HG02623 (cell line): ENCODE measurements at regions not wholly inside any gene's neighbourhood (a gene's known extent, or its start where the extent isn't known, plus 50 kb on each side); places are given as distances from the start of the nearest gene placed in this dataset.

Experiments
- ATAC-seq: cut with Tn5 transposase; IDR thresholded peaks from one replicate; pipeline ENCODE4 v1.9.1; 2021; ENCODE audit warnings: moderate library complexity; ENCODE audit not compliant: unreplicated experiment

- ATAC-seq, result no peak
These were observed 818.8 kb upstream of the GYPC start for GRCh38 chr2:125837128-125837527.

GRCh38 chr2:125837611-125838010 lies 818.3 kb upstream of the GYPC start:
- ATAC-seq, result no peak

- no peak for ATAC-seq
These were observed 816.0 kb upstream of the GYPC start for GRCh38 chr2:125839945-125840344.

- no peak for ATAC-seq
These were observed 813.9 kb upstream of the GYPC start for GRCh38 chr2:125842041-125842440.

- ATAC-seq, result no peak
These were observed 805.4 kb upstream of the GYPC start for GRCh38 chr2:125850541-125850940.

- ATAC-seq, result no peak
These were observed 803.6 kb upstream of the GYPC start for GRCh38 chr2:125852364-125852763.

GRCh38 chr2:125853626-125854025 lies 802.3 kb upstream of the GYPC start:
- no peak for ATAC-seq

- no peak for ATAC-seq
These were observed 800.8 kb upstream of the GYPC start for GRCh38 chr2:125855204-125855603.

GRCh38 chr2:125857971-125858794 lies 797.8 kb upstream of the GYPC start:
- ATAC-seq, result no peak

- no peak for ATAC-seq
These were observed 794.5 kb upstream of the GYPC start for GRCh38 chr2:125861461-125861860.

GRCh38 chr2:125867908-125868307 lies 788.0 kb upstream of the GYPC start:
- no peak for ATAC-seq

- ATAC-seq, result no peak
These were observed 785.7 kb upstream of the GYPC start for GRCh38 chr2:125870264-125870663.

- no peak for ATAC-seq
These were observed 785.2 kb upstream of the GYPC start for GRCh38 chr2:125870746-125871145.

- ATAC-seq, result no peak
These were observed 781.4 kb upstream of the GYPC start for GRCh38 chr2:125874564-125874963.

GRCh38 chr2:125885340-125885739 lies 770.6 kb upstream of the GYPC start:
- no peak for ATAC-seq

GRCh38 chr2:125886153-125886552 lies 769.8 kb upstream of the GYPC start:
- ATAC-seq, result no peak

- no peak for ATAC-seq
These were observed 754.7 kb upstream of the GYPC start for GRCh38 chr2:125901278-125901677.

- no peak for ATAC-seq
These were observed 729.9 kb upstream of the GYPC start for GRCh38 chr2:125925891-125926546.

GRCh38 chr2:125935559-125935958 lies 720.4 kb upstream of the GYPC start:
- ATAC-seq, result no peak

GRCh38 chr2:125942585-125943424 lies 713.2 kb upstream of the GYPC start:
- ATAC-seq, result no peak

- no peak for ATAC-seq
These were observed 696.9 kb upstream of the GYPC start for GRCh38 chr2:125959047-125959446.

- ATAC-seq, result no peak
These were observed 694.2 kb upstream of the GYPC start for GRCh38 chr2:125961739-125962138.
